GM12878 (cell line): ENCODE measurements at regions not wholly inside any gene's neighbourhood (a gene's known extent, or its start where the extent isn't known, plus 50 kb on each side); places are given as distances from the start of the nearest gene placed in this dataset.

Experiments used
- BRCA1 ChIP-seq: IDR thresholded peaks from 2 replicates; pipeline ENCODE4 v1.6.1; 2011; ENCODE audit warnings: low read depth, low read length, improper control_type of control experiment
- CTCF ChIP-seq, 3 experiments: IDR thresholded peaks in 2 of 3; conservative IDR thresholded peaks in 1 of 3; 2 replicates each; pipeline ENCODE4 v1.5.1; 2011; ENCODE audit warnings: low read depth in 3 of 3, low read length in 3 of 3, mild to moderate bottlenecking in 3 of 3, control low read depth in 2 of 3, moderate library complexity in 2 of 3, inconsistent platforms in 1 of 3, mixed read lengths in 1 of 3; ENCODE audit not compliant: control insufficient read depth in 2 of 3, insufficient read depth in 1 of 3; ENCODE audit errors: extremely low read depth in 1 of 3
- E2F4 ChIP-seq: IDR thresholded peaks from 2 replicates; pipeline ENCODE4 v1.6.1; 2012; ENCODE audit warnings: low read depth, low read length, improper control_type of control experiment
- EZH2 ChIP-seq: IDR thresholded peaks from 2 replicates; pipeline ENCODE4 v1.6.1; 2012; ENCODE audit warnings: low read depth, mild to moderate bottlenecking, control low read depth, inconsistent platforms, low read length, borderline replicate concordance; ENCODE audit not compliant: control insufficient read depth
- MYC ChIP-seq: IDR thresholded peaks from 2 replicates; pipeline ENCODE4 v1.6.1; 2011; ENCODE audit warnings: mild to moderate bottlenecking, low read length, moderate library complexity, inconsistent platforms; ENCODE audit not compliant: insufficient read depth, insufficient replicate concordance, insufficient read length, severe bottlenecking
- NFIC ChIP-seq: IDR thresholded peaks from 2 replicates; pipeline ENCODE4 v1.6.1; 2012; ENCODE audit warnings: low read depth, mild to moderate bottlenecking, inconsistent platforms, low read length, moderate library complexity
- POLR2A ChIP-seq: IDR thresholded peaks from 2 replicates; pipeline ENCODE4 v1.6.1; 2011; ENCODE audit warnings: low read depth, mild to moderate bottlenecking, low read length
- REST ChIP-seq: IDR thresholded peaks from 2 replicates; pipeline ENCODE4 v1.6.1; 2012; ENCODE audit warnings: mild to moderate bottlenecking, low read depth, low read length
- TBL1XR1 ChIP-seq: IDR thresholded peaks from 2 replicates; pipeline ENCODE4 v1.6.1; 2012; ENCODE audit warnings: low read depth, low read length, improper control_type of control experiment

- TF ChIP-seq MYC: no peak
- TF ChIP-seq POLR2A: no peak
- no peak for TF ChIP-seq TBL1XR1
- TF ChIP-seq CTCF (IDR thresholded peaks at IDR 0.05 in 2 of 3, conservative IDR thresholded peaks at IDR 0.05 in 1 of 3; ENCODE audit: control insufficient read depth in 2 of 3, extremely low read depth in 1 of 3, insufficient read depth in 1 of 3, low read depth in 3 of 3, low read length in 3 of 3): no peak
- no peak for TF ChIP-seq E2F4
- no peak for TF ChIP-seq BRCA1
- no peak for TF ChIP-seq EZH2
- TF ChIP-seq REST: no peak
- no peak for TF ChIP-seq NFIC
Observed at GRCh38 chr2:61715506-61715905, 138.4 kb downstream of the FAM161A start.
